Fibroblast of lung (primary cell): ENCODE measurements at regions not wholly inside any gene's neighbourhood (a gene's known extent, or its start where the extent isn't known, plus 50 kb on each side); places are given as distances from the start of the nearest gene placed in this dataset.

Source experiments
- DNase-seq, 2 donors: peaks; one replicate each; pipeline versions ENCODE4 v3.0.0 to v3.0.0-alpha.2; 2010; ENCODE audit warnings: low read depth in 2 of 2
- H2AFZ ChIP-seq: 2 replicates; pipeline ENCODE4 v1.5.1; 2012; ENCODE audit warnings: low read length, control low read depth, inconsistent platforms
- H3K27ac ChIP-seq: 2 replicates; pipeline ENCODE4 v1.5.1; 2011; ENCODE audit warnings: low read length, control low read depth; ENCODE audit not compliant: insufficient read depth
- H3K27me3 ChIP-seq: 2 replicates; pipeline ENCODE4 v1.5.1; 2011; ENCODE audit warnings: mild to moderate bottlenecking, low read length; ENCODE audit not compliant: control insufficient read depth, insufficient read depth
- H3K36me3 ChIP-seq: 2 replicates; pipeline ENCODE4 v1.5.1; 2011; ENCODE audit warnings: low read length; ENCODE audit not compliant: control insufficient read depth, insufficient read depth
- H3K4me1 ChIP-seq: 2 replicates; pipeline ENCODE4 v1.5.1; 2011; ENCODE audit warnings: low read length; ENCODE audit not compliant: control insufficient read depth, insufficient read depth; ENCODE audit errors: extremely low read depth
- H3K4me2 ChIP-seq: 2 replicates; pipeline ENCODE4 v1.5.1; 2011; ENCODE audit warnings: low read length, control low read depth; ENCODE audit not compliant: insufficient read depth; ENCODE audit errors: extremely low read depth
- H3K4me3 ChIP-seq, 4 experiments: fragments of 200-600 bp in 1 of 4; sonication (generic) in 1 of 4; replicated peaks in 1 of 4; 2 replicates each; pipeline ENCODE4 v1.5.1; 2011 to 2016; ENCODE audit warnings: low read length in 4 of 4, low read depth in 3 of 4, mild to moderate bottlenecking in 3 of 4, control low read depth in 2 of 4, inconsistent platforms in 1 of 4, mixed read lengths in 1 of 4; ENCODE audit not compliant: insufficient read depth in 1 of 4; ENCODE audit errors: control extremely low read depth in 1 of 4
- H3K79me2 ChIP-seq: 2 replicates; pipeline ENCODE4 v1.5.1; 2012; ENCODE audit warnings: mild to moderate bottlenecking, low read length, inconsistent platforms; ENCODE audit not compliant: control insufficient read depth, insufficient read depth
- H3K9ac ChIP-seq: 2 replicates; pipeline ENCODE4 v1.5.1; 2011; ENCODE audit warnings: mild to moderate bottlenecking, low read length, control low read depth; ENCODE audit not compliant: insufficient read depth
- H3K9me3 ChIP-seq: 2 replicates; pipeline ENCODE4 v1.5.1; 2012; ENCODE audit warnings: low read depth, low read length; ENCODE audit not compliant: control insufficient read depth, insufficient read depth
- H4K20me1 ChIP-seq: 2 replicates; pipeline ENCODE4 v1.5.1; 2011; ENCODE audit warnings: low read length; ENCODE audit not compliant: control insufficient read depth, insufficient read depth; ENCODE audit errors: extremely low read depth
- CTCF ChIP-seq, 2 donors: IDR thresholded peaks in 1 of 2; conservative IDR thresholded peaks in 1 of 2; 1 replicate in 1 of 2; 2 replicates in 1 of 2; pipeline ENCODE4 v1.5.1; 2011 to 2012; ENCODE audit warnings: low read length in 2 of 2, control low read depth in 1 of 2, inconsistent platforms in 1 of 2, low read depth in 1 of 2, mild to moderate bottlenecking in 1 of 2
- EZH2 ChIP-seq: IDR thresholded peaks from 2 replicates; pipeline ENCODE4 v1.5.1; 2012; ENCODE audit warnings: low read length, control low read depth, mild to moderate bottlenecking; ENCODE audit errors: missing control alignments

GRCh38 chr11:122040464-122040863 is 75.6 kb downstream of the BLID start:
- H3K9ac ChIP-seq = no peak overlapping the region
- H2AFZ ChIP-seq = peak overlapping the region; percentile 13
- H3K27ac ChIP-seq = peak overlapping the region; percentile 12
- H3K4me3 ChIP-seq = peak overlapping the region in 1 of 4 experiments; percentile 13
- no peak overlapping the region for H3K4me2 ChIP-seq
- no peaks in the 10 kb centered on the region for H4K20me1 ChIP-seq
- H3K9me3 ChIP-seq = no peaks in the 10 kb centered on the region
- H3K79me2 ChIP-seq = no peaks in the 10 kb centered on the region
- H3K4me1 ChIP-seq = peaks cover 23% of the 10 kb centered on the region
- peak in 1 of 2 donors; percentile 37 for DNase-seq
- H3K27me3 ChIP-seq = no peaks in the 10 kb centered on the region
- TF ChIP-seq EZH2 = no peak
- TF ChIP-seq CTCF (conservative IDR thresholded peaks at IDR 0.05 in 1 of 2, IDR thresholded peaks at IDR 0.05 in 1 of 2; ENCODE audit: low read depth in 1 of 2, low read length in 2 of 2) = no peak
- H3K36me3 ChIP-seq = no peaks in the 10 kb centered on the region

- Histone ChIP-seq H3K36me3 (no peaks in the 10 kb centered on the region), H3K9me3 (no peaks in the 10 kb centered on the region), H3K4me2 (no peak overlapping the region), H3K9ac (no peak overlapping the region), H2AFZ (no peak overlapping the region), H3K79me2 (no peaks in the 10 kb centered on the region), H3K4me1 (peaks cover 17% of the 10 kb centered on the region), H3K27ac (peak overlapping the region; percentile 70), H3K4me3 (no peak overlapping the region), H4K20me1 (no peaks in the 10 kb centered on the region), H3K27me3 (no peaks in the 10 kb centered on the region)
- DNase-seq = peak; percentile 43 to 96
- no peak for TF ChIP-seq EZH2
- no peak for TF ChIP-seq CTCF (conservative IDR thresholded peaks at IDR 0.05 in 1 of 2, IDR thresholded peaks at IDR 0.05 in 1 of 2; ENCODE audit: low read depth in 1 of 2, low read length in 2 of 2)
Measured at GRCh38 chr11:122038543-122038942, 77.5 kb downstream of the BLID start.

- Histone ChIP-seq H3K9ac (no peak overlapping the region), H3K36me3 (no peaks in the 10 kb centered on the region), H2AFZ (no peak overlapping the region), H4K20me1 (no peaks in the 10 kb centered on the region), H3K4me3 (no peak overlapping the region), H3K27me3 (no peaks in the 10 kb centered on the region), H3K79me2 (no peaks in the 10 kb centered on the region), H3K4me2 (no peak overlapping the region), H3K4me1 (peaks cover 20% of the 10 kb centered on the region), H3K27ac (peak overlapping the region; percentile 70), H3K9me3 (no peaks in the 10 kb centered on the region)
- DNase-seq = no peak
- TF ChIP-seq CTCF (conservative IDR thresholded peaks at IDR 0.05 in 1 of 2, IDR thresholded peaks at IDR 0.05 in 1 of 2; ENCODE audit: low read depth in 1 of 2, low read length in 2 of 2) (no peak), EZH2 (no peak)
Measured at GRCh38 chr11:122037911-122038310, 78.1 kb downstream of the BLID start.
